Mesenchymal stem cell (in vitro differentiated cells and primary cell): ENCODE measurements at regions not wholly inside any gene's neighbourhood (a gene's known extent, or its start where the extent isn't known, plus 50 kb on each side); places are given as distances from the start of the nearest gene placed in this dataset.

Source experiments
- DNase-seq: peaks from one replicate; pipeline ENCODE4 v3.0.0-alpha.2; 2013
- H2AFZ ChIP-seq: one replicate; pipeline ENCODE4 v1.6.1; 2013; ENCODE audit warnings: low read depth, mild to moderate bottlenecking, control low read depth, inconsistent platforms, low read length, moderate library complexity
- H2AK5ac ChIP-seq: 2 replicates; pipeline ENCODE4 v1.6.1; 2013; ENCODE audit warnings: low read length, moderate library complexity, mild to moderate bottlenecking, inconsistent platforms; ENCODE audit not compliant: severe bottlenecking
- H2BK120ac ChIP-seq: one replicate; pipeline ENCODE4 v1.6.1; 2013; ENCODE audit warnings: low read depth, mild to moderate bottlenecking, inconsistent platforms, low read length, moderate library complexity
- H2BK12ac ChIP-seq, 2 experiments: one replicate each; pipeline ENCODE4 v1.6.1; 2013; ENCODE audit warnings: inconsistent platforms in 2 of 2, low read length in 2 of 2, mild to moderate bottlenecking in 2 of 2, moderate library complexity in 2 of 2, control low read depth in 1 of 2
- H2BK15ac ChIP-seq: one replicate; pipeline ENCODE4 v1.6.1; 2013; ENCODE audit warnings: mild to moderate bottlenecking, low read depth, inconsistent platforms; ENCODE audit not compliant: poor library complexity, severe bottlenecking
- H2BK5ac ChIP-seq: 2 replicates; pipeline ENCODE4 v1.6.1; 2013; ENCODE audit warnings: low read depth, mild to moderate bottlenecking, low read length, control low read depth, inconsistent platforms; ENCODE audit not compliant: poor library complexity, severe bottlenecking
- H3K14ac ChIP-seq, 2 experiments: one replicate each; pipeline ENCODE4 v1.6.1; 2013; ENCODE audit warnings: inconsistent platforms in 2 of 2, low read length in 2 of 2, control low read depth in 1 of 2, mild to moderate bottlenecking in 1 of 2, moderate library complexity in 1 of 2
- H3K18ac ChIP-seq, 2 experiments: one replicate each; pipeline ENCODE4 v1.6.1; 2013; ENCODE audit warnings: inconsistent platforms in 2 of 2, low read length in 2 of 2, control low read depth in 1 of 2, low read depth in 1 of 2, mild to moderate bottlenecking in 1 of 2
- H3K23ac ChIP-seq, 2 experiments: one replicate each; pipeline ENCODE4 v1.6.1; 2013; ENCODE audit warnings: inconsistent platforms in 2 of 2, low read length in 2 of 2, mild to moderate bottlenecking in 2 of 2, moderate library complexity in 2 of 2, control low read depth in 1 of 2
- H3K27ac ChIP-seq: 2 replicates; pipeline ENCODE4 v1.5.1; 2013; ENCODE audit warnings: mild to moderate bottlenecking, moderate library complexity, low read length, control low read depth, inconsistent platforms; ENCODE audit not compliant: poor library complexity, severe bottlenecking
- H3K27me3 ChIP-seq, 2 experiments: 2 replicates each; pipeline versions ENCODE4 v1.6.1 to v1.7.0; 2013; ENCODE audit warnings: low read length in 2 of 2, mild to moderate bottlenecking in 2 of 2, moderate library complexity in 2 of 2, control low read depth in 1 of 2, inconsistent platforms in 1 of 2; ENCODE audit not compliant: control insufficient read depth in 1 of 2, insufficient read depth in 1 of 2
- H3K36me3 ChIP-seq, 2 experiments: 2 replicates each; pipeline versions ENCODE4 v1.6.1 to v1.7.0; 2013; ENCODE audit warnings: low read length in 2 of 2, control low read depth in 1 of 2, inconsistent platforms in 1 of 2, low read depth in 1 of 2, mild to moderate bottlenecking in 1 of 2; ENCODE audit not compliant: insufficient read depth in 2 of 2, control insufficient read depth in 1 of 2
- H3K4ac ChIP-seq, 2 experiments: one replicate each; pipeline ENCODE4 v1.6.1; 2013; ENCODE audit warnings: inconsistent platforms in 2 of 2, low read length in 2 of 2, mild to moderate bottlenecking in 2 of 2, moderate library complexity in 2 of 2, control low read depth in 1 of 2, low read depth in 1 of 2
- H3K4me1 ChIP-seq: 2 replicates; pipeline ENCODE4 v1.6.1; 2013; ENCODE audit warnings: low read depth, low read length, control low read depth; ENCODE audit not compliant: control insufficient read depth, insufficient read depth
- H3K4me2 ChIP-seq: 2 replicates; pipeline ENCODE4 v1.6.1; 2013; ENCODE audit warnings: low read length, mild to moderate bottlenecking, inconsistent platforms; ENCODE audit not compliant: poor library complexity, severe bottlenecking
- H3K4me3 ChIP-seq, 2 experiments: 2 replicates each; pipeline versions ENCODE4 v1.5.1 to v1.7.0; 2013; ENCODE audit warnings: low read length in 2 of 2, mild to moderate bottlenecking in 2 of 2, control low read depth in 1 of 2, low read depth in 1 of 2; ENCODE audit not compliant: insufficient read depth in 1 of 2
- H3K79me1 ChIP-seq: replicated peaks from 2 replicates; pipeline ENCODE4 v1.6.1; 2013; ENCODE audit warnings: mild to moderate bottlenecking, control low read depth, low read length, inconsistent platforms; ENCODE audit not compliant: poor library complexity, severe bottlenecking
- H3K9ac ChIP-seq: 2 replicates; pipeline ENCODE4 v1.7.0; 2013; ENCODE audit warnings: mild to moderate bottlenecking, low read length, moderate library complexity
- H3K9me3 ChIP-seq: 2 replicates; pipeline ENCODE4 v1.7.0; 2013; ENCODE audit warnings: mild to moderate bottlenecking, low read length; ENCODE audit not compliant: control insufficient read depth
- H4K8ac ChIP-seq: one replicate; pipeline ENCODE4 v1.6.1; 2013; ENCODE audit warnings: inconsistent platforms, mild to moderate bottlenecking, low read length, moderate library complexity
- H4K91ac ChIP-seq: one replicate; pipeline ENCODE4 v1.6.1; 2013; ENCODE audit warnings: mild to moderate bottlenecking, low read length, inconsistent platforms
- WGBS: methylation state at CpG from one replicate; pipeline ENCODE4 v1.1.7; 2013; ENCODE audit warnings: mixed read lengths; 5-methylcytosine and 5-hydroxymethylcytosine counted together

- no peak overlapping the region for H4K8ac ChIP-seq
Measured at GRCh38 chr4:147409350-147409749, 71.5 kb upstream of the EDNRA start.

GRCh38 chr4:147418226-147418625 lies 62.7 kb upstream of the EDNRA start:
- Histone ChIP-seq H3K79me1 (no peaks in the 10 kb centered on the region), H3K9me3 (peaks cover 7% of the 10 kb centered on the region), H2AK5ac (no peak overlapping the region), H3K9ac (no peak overlapping the region), H2BK5ac (no peak overlapping the region), H3K14ac (no peak overlapping the region), H2BK120ac (no peak overlapping the region), H4K91ac (no peak overlapping the region), H3K23ac (no peak overlapping the region), H3K4me1 (no peaks in the 10 kb centered on the region), H3K18ac (no peak overlapping the region), H2AFZ (no peak overlapping the region), H2BK15ac (no peak overlapping the region), H3K27me3 (no peaks in the 10 kb centered on the region), H3K4me3 (no peak overlapping the region), H3K4me2 (no peak overlapping the region), H4K8ac (no peak overlapping the region), H3K27ac (no peak overlapping the region), H3K36me3 (no peaks in the 10 kb centered on the region), H3K4ac (no peak overlapping the region), H2BK12ac (no peak overlapping the region)
- DNase-seq, result no peak
- WGBS, result no CpG with 5 or more reads among the region's 1 CpG

More at GRCh38 chr4:147409350-147409749, 71.5 kb upstream of the EDNRA start:
- no peaks in the 10 kb centered on the region for H3K9me3 ChIP-seq
- peaks cover 4% of the 10 kb centered on the region for H3K4me1 ChIP-seq
- H4K91ac ChIP-seq, result no peak overlapping the region
- 94% methylated on average over 2 of the region's 2 CpGs for WGBS
- no peak overlapping the region for H2AK5ac ChIP-seq
- no peak overlapping the region for H2BK15ac ChIP-seq
- no peak overlapping the region for H3K14ac ChIP-seq
- no peak overlapping the region for H2AFZ ChIP-seq
- H2BK120ac ChIP-seq, result no peak overlapping the region
- H3K23ac ChIP-seq, result no peak overlapping the region
- no peak for DNase-seq
- H2BK5ac ChIP-seq, result no peak overlapping the region
- H2BK12ac ChIP-seq, result no peak overlapping the region
- no peak overlapping the region for H3K4me3 ChIP-seq
- H3K36me3 ChIP-seq, result no peaks in the 10 kb centered on the region
- no peaks in the 10 kb centered on the region for H3K79me1 ChIP-seq
- H3K18ac ChIP-seq, result no peak overlapping the region
- H3K27me3 ChIP-seq, result no peaks in the 10 kb centered on the region
- H3K27ac ChIP-seq, result no peak overlapping the region
- no peak overlapping the region for H3K9ac ChIP-seq
- H3K4ac ChIP-seq, result no peak overlapping the region
- no peak overlapping the region for H3K4me2 ChIP-seq

GRCh38 chr4:147421456-147421855 lies 59.4 kb upstream of the EDNRA start:
- no CpG with 5 or more reads among the region's 2 CpGs for whole genome bisulfite sequencing
- Histone ChIP-seq H2AFZ (no peak overlapping the region), H2BK12ac (no peak overlapping the region)

GRCh38 chr4:147423229-147423628 lies 57.7 kb upstream of the EDNRA start:
- no peaks in the 10 kb centered on the region for H3K4me1 ChIP-seq
- H2BK12ac ChIP-seq, result no peak overlapping the region
- no peak for DNase-seq
- no peak overlapping the region for H3K18ac ChIP-seq
- H3K4ac ChIP-seq, result no peak overlapping the region
- H3K4me3 ChIP-seq, result no peak overlapping the region
- H2AFZ ChIP-seq, result no peak overlapping the region
- no peak overlapping the region for H3K27ac ChIP-seq
- 67% methylated on average over 1 of the region's 4 CpGs for WGBS
- no peak overlapping the region for H4K91ac ChIP-seq
- H3K79me1 ChIP-seq, result no peaks in the 10 kb centered on the region
- H3K4me2 ChIP-seq, result no peak overlapping the region
- H2BK15ac ChIP-seq, result no peak overlapping the region
- H3K14ac ChIP-seq, result no peak overlapping the region
- no peaks in the 10 kb centered on the region for H3K27me3 ChIP-seq
- H4K8ac ChIP-seq, result no peak overlapping the region
- no peak overlapping the region for H2AK5ac ChIP-seq
- H2BK5ac ChIP-seq, result no peak overlapping the region
- no peak overlapping the region for H2BK120ac ChIP-seq
- H3K9ac ChIP-seq, result no peak overlapping the region
- no peaks in the 10 kb centered on the region for H3K9me3 ChIP-seq
- H3K23ac ChIP-seq, result no peak overlapping the region
- H3K36me3 ChIP-seq, result no peaks in the 10 kb centered on the region

More at GRCh38 chr4:147421456-147421855, 59.4 kb upstream of the EDNRA start:
- Histone ChIP-seq H3K36me3 (no peaks in the 10 kb centered on the region), H3K9ac (no peak overlapping the region), H3K79me1 (no peaks in the 10 kb centered on the region), H3K27ac (no peak overlapping the region), H3K23ac (no peak overlapping the region), H3K4ac (no peak overlapping the region), H3K4me2 (no peak overlapping the region), H2BK5ac (no peak overlapping the region), H2AK5ac (no peak overlapping the region), H2BK15ac (no peak overlapping the region), H3K4me3 (no peak overlapping the region), H3K4me1 (no peaks in the 10 kb centered on the region), H3K9me3 (peaks cover 7% of the 10 kb centered on the region), H4K8ac (no peak overlapping the region), H3K27me3 (no peaks in the 10 kb centered on the region), H3K18ac (no peak overlapping the region), H3K14ac (no peak overlapping the region), H4K91ac (no peak overlapping the region), H2BK120ac (no peak overlapping the region)
- no peak for DNase-seq
